KMS-11 (cell line): ENCODE measurements at regions not wholly inside any gene's neighbourhood (a gene's known extent, or its start where the extent isn't known, plus 50 kb on each side); places are given as distances from the start of the nearest gene placed in this dataset.

Experiments
- H2AFZ ChIP-seq: fragments of 200-600 bp; sonication (generic); 2 replicates; pipeline ENCODE4 v1.6.1; 2016; ENCODE audit warnings: antibody characterized with exemption, mixed run types, low read depth
- H3K27ac ChIP-seq: fragments of 200-600 bp; sonication (generic); 2 replicates; pipeline ENCODE4 v1.6.1; 2016; ENCODE audit warnings: mild to moderate bottlenecking, mixed run types
- H3K27me3 ChIP-seq: fragments of 200-600 bp; sonication (generic); 2 replicates; pipeline ENCODE4 v1.6.1; 2017; ENCODE audit warnings: mild to moderate bottlenecking, low read depth, mixed run types, moderate library complexity; ENCODE audit not compliant: insufficient read depth
- H3K36me3 ChIP-seq: fragments of 200-600 bp; sonication (generic); 2 replicates; pipeline ENCODE4 v1.6.1; 2017; ENCODE audit warnings: mild to moderate bottlenecking, mixed run types; ENCODE audit not compliant: insufficient read depth
- H3K4me1 ChIP-seq: fragments of 200-600 bp; sonication (generic); 2 replicates; pipeline ENCODE4 v1.6.1; 2016; ENCODE audit warnings: mild to moderate bottlenecking, low read depth, mixed run types; ENCODE audit not compliant: poor library complexity, severe bottlenecking
- H3K4me2 ChIP-seq: fragments of 200-600 bp; sonication (generic); 2 replicates; pipeline ENCODE4 v1.7.0; 2016; ENCODE audit warnings: mild to moderate bottlenecking, mixed run types
- H3K4me3 ChIP-seq: fragments of 200-600 bp; sonication (generic); IDR thresholded peaks from 2 replicates; pipeline ENCODE4 v1.6.1; 2017; ENCODE audit warnings: low read depth, low read length, mixed read lengths; ENCODE audit not compliant: insufficient read depth
- H3K79me2 ChIP-seq: fragments of 200-600 bp; sonication (generic); 2 replicates; pipeline ENCODE4 v1.6.1; 2016; ENCODE audit warnings: low read depth, mixed run types; ENCODE audit not compliant: insufficient read depth
- H3K9ac ChIP-seq: fragments of 200-600 bp; sonication (generic); 2 replicates; pipeline ENCODE4 v1.6.1; 2016; ENCODE audit warnings: mild to moderate bottlenecking, mixed run types
- H4K20me1 ChIP-seq: fragments of 200-600 bp; sonication (generic); 2 replicates; pipeline ENCODE4 v1.6.1; 2016; ENCODE audit warnings: mild to moderate bottlenecking, mixed run types; ENCODE audit not compliant: insufficient read depth
- CTCF ChIP-seq: fragments of 200-600 bp; sonication (generic); conservative IDR thresholded peaks from 2 replicates; pipeline ENCODE4 v1.6.1; 2017; ENCODE audit warnings: low read depth, mild to moderate bottlenecking, antibody characterized with exemption, low read length, moderate library complexity, mixed read lengths

- H3K9ac ChIP-seq, result no peak overlapping the region
- H3K4me3 ChIP-seq, result no peak overlapping the region
- no peak overlapping the region for H2AFZ ChIP-seq
- no peaks in the 10 kb centered on the region for H3K79me2 ChIP-seq
- TF ChIP-seq CTCF, result no peak
- no peaks in the 10 kb centered on the region for H3K4me1 ChIP-seq
- H3K36me3 ChIP-seq, result no peaks in the 10 kb centered on the region
- H3K4me2 ChIP-seq, result no peak overlapping the region
- H3K27me3 ChIP-seq, result no peaks in the 10 kb centered on the region
- no peaks in the 10 kb centered on the region for H4K20me1 ChIP-seq
- H3K27ac ChIP-seq, result no peak overlapping the region
These were observed 326.1 kb upstream of the GOT2 start for GRCh38 chr16:59060207-59060606.

GRCh38 chr16:59058250-59058649 lies 324.1 kb upstream of the GOT2 start:
- Histone ChIP-seq H3K4me3 (no peak overlapping the region), H3K9ac (no peak overlapping the region), H2AFZ (no peak overlapping the region), H3K36me3 (no peaks in the 10 kb centered on the region), H3K4me2 (no peak overlapping the region), H3K27me3 (no peaks in the 10 kb centered on the region), H3K4me1 (no peaks in the 10 kb centered on the region), H4K20me1 (no peaks in the 10 kb centered on the region), H3K79me2 (no peaks in the 10 kb centered on the region), H3K27ac (no peak overlapping the region)
- no peak for TF ChIP-seq CTCF

GRCh38 chr16:59053911-59054310 lies 319.8 kb upstream of the GOT2 start:
- no peak for TF ChIP-seq CTCF
- H3K9ac ChIP-seq, result no peak overlapping the region
- H3K79me2 ChIP-seq, result no peaks in the 10 kb centered on the region
- no peak overlapping the region for H3K27ac ChIP-seq
- no peak overlapping the region for H3K4me3 ChIP-seq
- H3K4me1 ChIP-seq, result no peaks in the 10 kb centered on the region
- H3K27me3 ChIP-seq, result no peaks in the 10 kb centered on the region
- no peak overlapping the region for H3K4me2 ChIP-seq
- H3K36me3 ChIP-seq, result no peaks in the 10 kb centered on the region
- no peaks in the 10 kb centered on the region for H4K20me1 ChIP-seq
- no peak overlapping the region for H2AFZ ChIP-seq

GRCh38 chr16:59052231-59052630 lies 318.1 kb upstream of the GOT2 start:
- no peaks in the 10 kb centered on the region for H3K79me2 ChIP-seq

More at GRCh38 chr16:59052231-59052630, 318.1 kb upstream of the GOT2 start:
- no peak overlapping the region for H2AFZ ChIP-seq
- no peaks in the 10 kb centered on the region for H4K20me1 ChIP-seq
- no peak overlapping the region for H3K9ac ChIP-seq
- no peak overlapping the region for H3K4me3 ChIP-seq
- no peak overlapping the region for H3K4me2 ChIP-seq
- H3K4me1 ChIP-seq, result no peaks in the 10 kb centered on the region
- H3K27me3 ChIP-seq, result no peaks in the 10 kb centered on the region
- no peaks in the 10 kb centered on the region for H3K36me3 ChIP-seq
- TF ChIP-seq CTCF, result no peak
- H3K27ac ChIP-seq, result no peak overlapping the region
